GM23248 (cell line): ENCODE measurements at regions not wholly inside any gene's neighbourhood (a gene's known extent, or its start where the extent isn't known, plus 50 kb on each side); places are given as distances from the start of the nearest gene placed in this dataset.

ENCODE experiments used
- EZH2 ChIP-seq: fragments of 200-600 bp; sonication (generic); IDR thresholded peaks from 2 replicates; pipeline ENCODE4 v1.6.1; 2018; ENCODE audit warnings: antibody characterized with exemption, mild to moderate bottlenecking; ENCODE audit not compliant: insufficient read depth, poor library complexity, severe bottlenecking
- EZH2phosphoT487 ChIP-seq: fragments of 200-600 bp; sonication (generic); IDR thresholded peaks from 2 replicates; pipeline ENCODE4 v1.6.1; 2018; ENCODE audit warnings: antibody characterized with exemption, moderate library complexity, mild to moderate bottlenecking, low read depth; ENCODE audit not compliant: insufficient read depth

DNA sequence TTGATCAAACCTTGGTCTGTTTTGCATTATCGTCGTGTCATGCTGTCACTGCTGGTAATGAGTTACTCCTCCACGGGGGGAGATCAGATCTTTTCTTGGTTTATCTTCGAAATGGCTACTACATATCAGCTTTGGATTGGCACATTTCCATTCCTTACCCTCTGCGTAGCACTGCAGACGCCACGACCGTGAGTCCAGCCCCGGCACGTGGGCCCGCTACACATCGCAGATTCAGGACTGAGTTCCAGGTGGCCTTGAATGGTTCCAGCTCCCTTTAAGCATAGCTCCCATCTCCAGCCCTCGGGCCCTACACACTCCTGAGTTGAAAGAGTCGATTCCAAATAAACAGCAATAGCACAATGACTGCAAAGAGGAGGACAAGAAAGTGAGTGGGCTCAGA lies 238.6 kb upstream of the PFKP start:
- TF ChIP-seq EZH2phosphoT487: no peak
- TF ChIP-seq EZH2: no peak
